ENCODE measurements at regions not wholly inside any gene's neighbourhood (a gene's known extent, or its start where the extent isn't known, plus 50 kb on each side); places are given as distances from the start of the nearest gene placed in this dataset.
"Not testable (repeated sequence)": the region's sequence is repeated elsewhere in the genome, so short reads cannot be mapped to it uniquely, and the experiment has no call there.

- no peaks in the 10 kb centered on the region for H3K36me3 ChIP-seq (ENCODE audit: control insufficient read depth, insufficient read depth, low read length)
- TF ChIP-seq CTCF (IDR thresholded peaks at IDR 0.05; ENCODE audit: insufficient read depth, low read length, poor library complexity, severe bottlenecking): no peak
- no peaks in the 10 kb centered on the region for H3K27me3 ChIP-seq (ENCODE audit: control insufficient read depth, insufficient read depth, low read length)
- no peak for DNase-seq (ENCODE audit: low read depth)
- no peak overlapping the region for H3K4me3 ChIP-seq (ENCODE audit: low read depth, low read length)
Observed at GRCh38 chr7:49023345-49024328, 99.3 kb downstream of the CDC14C start.

GRCh38 chr7:49030221-49030620 is 105.9 kb downstream of the CDC14C start:
- no peaks in the 10 kb centered on the region for H3K36me3 ChIP-seq (ENCODE audit: control insufficient read depth, insufficient read depth, low read length)
- DNase-seq (ENCODE audit: low read depth): no peak
- no peak for TF ChIP-seq CTCF (IDR thresholded peaks at IDR 0.05; ENCODE audit: insufficient read depth, low read length, poor library complexity, severe bottlenecking)
- H3K27me3 ChIP-seq (ENCODE audit: control insufficient read depth, insufficient read depth, low read length): no peaks in the 10 kb centered on the region
- H3K4me3 ChIP-seq (ENCODE audit: low read depth, low read length): no peak overlapping the region

- DNase-seq (ENCODE audit: low read depth); H3K4me3 ChIP-seq (ENCODE audit: low read depth, low read length); H3K27me3 ChIP-seq (ENCODE audit: control insufficient read depth, insufficient read depth, low read length); H3K36me3 ChIP-seq (ENCODE audit: control insufficient read depth, insufficient read depth, low read length): not testable (repeated sequence)
Observed at GRCh38 chr7:49033140-49033539, 108.8 kb downstream of the CDC14C start.

GRCh38 chr7:49037346-49038210 is 113.2 kb downstream of the CDC14C start:
- no peaks in the 10 kb centered on the region for H3K36me3 ChIP-seq (ENCODE audit: control insufficient read depth, insufficient read depth, low read length)
- H3K27me3 ChIP-seq (ENCODE audit: control insufficient read depth, insufficient read depth, low read length): no peaks in the 10 kb centered on the region
- no peak for DNase-seq (ENCODE audit: low read depth)
- no peak for TF ChIP-seq CTCF (IDR thresholded peaks at IDR 0.05; ENCODE audit: insufficient read depth, low read length, poor library complexity, severe bottlenecking)
- no peak overlapping the region for H3K4me3 ChIP-seq (ENCODE audit: low read depth, low read length)

- TF ChIP-seq CTCF (IDR thresholded peaks at IDR 0.05; ENCODE audit: insufficient read depth, low read length, poor library complexity, severe bottlenecking): no peak
- no peaks in the 10 kb centered on the region for H3K36me3 ChIP-seq (ENCODE audit: control insufficient read depth, insufficient read depth, low read length)
- no peak overlapping the region for H3K4me3 ChIP-seq (ENCODE audit: low read depth, low read length)
- DNase-seq (ENCODE audit: low read depth): no peak
- H3K27me3 ChIP-seq (ENCODE audit: control insufficient read depth, insufficient read depth, low read length): no peaks in the 10 kb centered on the region
Observed at GRCh38 chr7:49038821-49039358, 114.5 kb downstream of the CDC14C start.

GRCh38 chr7:49060743-49061142 is 136.4 kb downstream of the CDC14C start:
- Histone ChIP-seq H3K27me3 (ENCODE audit: control insufficient read depth, insufficient read depth, low read length) (no peaks in the 10 kb centered on the region), H3K36me3 (ENCODE audit: control insufficient read depth, insufficient read depth, low read length) (no peaks in the 10 kb centered on the region), H3K4me3 (ENCODE audit: low read depth, low read length) (no peak overlapping the region)
- no peak for TF ChIP-seq CTCF (IDR thresholded peaks at IDR 0.05; ENCODE audit: insufficient read depth, low read length, poor library complexity, severe bottlenecking)
- no peak for DNase-seq (ENCODE audit: low read depth)

Data from kidney epithelial cell (primary cell).